MCF 10A (cell line): ENCODE measurements at regions not wholly inside any gene's neighbourhood (a gene's known extent, or its start where the extent isn't known, plus 50 kb on each side); places are given as distances from the start of the nearest gene placed in this dataset.

Experiments
- BruUV-seq: library from RNA; stranded (reverse); fragments of 400-500 nt; replicated peaks from 2 replicates; lab custom pipeline; 2021; lab: Mats Ljungman, UMichigan
- CTCF ChIA-PET: fragments of 300-600 bp; sonication (Branson Sonifier 250); formaldehyde crosslinking; extraction: SDS; loops from one replicate; lab custom pipeline; 2021; ENCODE audit warnings: antibody characterized with exemption, inconsistent platforms; lab: Yijun Ruan, JAX
- POLR2A ChIA-PET: fragments of 300-600, 350-650 bp; sonication (Branson Sonifier 250); formaldehyde crosslinking; extraction: SDS; loops from one replicate; lab custom pipeline; 2020; ENCODE audit warnings: antibody characterized with exemption, inconsistent platforms; lab: Yijun Ruan, JAX
- DNase-seq: peaks from one replicate; pipeline ENCODE4 v3.0.0-alpha.2; 2018; ENCODE audit not compliant: unreplicated experiment
- H3K27ac Mint-ChIP-seq: one replicate; pipeline ENCODE4 v1.8.0; 2022; ENCODE audit warnings: mild to moderate bottlenecking, low read depth, mixed read lengths; ENCODE audit not compliant: unreplicated experiment
- H3K27me3 Mint-ChIP-seq: one replicate; pipeline ENCODE4 v1.8.0; 2022; ENCODE audit warnings: mixed read lengths; ENCODE audit not compliant: insufficient read depth, unreplicated experiment
- H3K36me3 Mint-ChIP-seq: one replicate; pipeline ENCODE4 v1.8.0; 2022; ENCODE audit warnings: mild to moderate bottlenecking, moderate library complexity, mixed read lengths; ENCODE audit not compliant: insufficient read depth, unreplicated experiment
- H3K4me1 Mint-ChIP-seq: one replicate; pipeline ENCODE4 v1.8.0; 2022; ENCODE audit warnings: mixed read lengths; ENCODE audit not compliant: insufficient read depth, unreplicated experiment
- H3K4me3 Mint-ChIP-seq: one replicate; pipeline ENCODE4 v1.8.0; 2022; ENCODE audit warnings: mild to moderate bottlenecking, moderate library complexity, mixed read lengths; ENCODE audit not compliant: unreplicated experiment
- H3K9me3 Mint-ChIP-seq: one replicate; pipeline ENCODE4 v1.8.0; 2022; ENCODE audit warnings: mixed read lengths; ENCODE audit not compliant: unreplicated experiment
- CTCF ChIP-seq: fragments of 200-600 bp; IDR thresholded peaks from one replicate; pipeline ENCODE4 v1.8.0; 2022; ENCODE audit warnings: antibody characterized with exemption, mild to moderate bottlenecking; ENCODE audit not compliant: unreplicated experiment
- intact Hi-C: fragments of 100-400 bp; cut with micrococcal nuclease; formaldehyde crosslinking; loops from 2 replicates; pipeline ENCODE4 v1.14.1; 2022

GRCh38 chr19:29395111-29395733, 130.6 kb upstream of the VSTM2B start:
- intact Hi-C loops: no loop called here
- Mint-ChIP-seq H3K4me1 (no peaks in the 10 kb centered on the region), H3K36me3 (peaks cover 4% of the 10 kb centered on the region), H3K9me3 (peaks cover 59% of the 10 kb centered on the region), H3K27me3 (no peaks in the 10 kb centered on the region), H3K4me3 (no peak overlapping the region), H3K27ac (no peak overlapping the region)
- DNase-seq: no peak
- BruUV-seq: no TSS peak
- POLR2A ChIA-PET: no interaction called here
- TF ChIP-seq CTCF: no peak
- CTCF ChIA-PET: interaction anchor here (0.7 kb wide), 1 partner anchor 284 kb away, joined by 3 read pairs; no protein-coding TSS in a partner anchor

- Mint-ChIP-seq H3K4me1 (no peaks in the 10 kb centered on the region), H3K4me3 (no peak overlapping the region), H3K36me3 (peaks cover 4% of the 10 kb centered on the region), H3K27me3 (no peaks in the 10 kb centered on the region), H3K9me3 (peaks cover 53% of the 10 kb centered on the region), H3K27ac (no peak overlapping the region)
- no peak for TF ChIP-seq CTCF
- no TSS peak for BruUV-seq
- intact Hi-C loops: no loop called here
- CTCF ChIA-PET: no interaction called here
- DNase-seq: no peak
- POLR2A ChIA-PET: no interaction called here
Observed at GRCh38 chr19:29395734-29396414, 129.9 kb upstream of the VSTM2B start.

- Mint-ChIP-seq H3K36me3 (peaks cover 4% of the 10 kb centered on the region), H3K4me3 (no peak overlapping the region), H3K9me3 (peaks cover 43% of the 10 kb centered on the region), H3K27me3 (no peaks in the 10 kb centered on the region), H3K4me1 (no peaks in the 10 kb centered on the region), H3K27ac (no peak overlapping the region)
- ChIA-PET CTCF (no interaction called here), POLR2A (no interaction called here)
- BruUV-seq: no TSS peak
- DNase-seq: no peak
- intact Hi-C loops: no loop called here
- TF ChIP-seq CTCF: no peak
Observed at GRCh38 chr19:29396925-29397324, 128.9 kb upstream of the VSTM2B start.

- Mint-ChIP-seq H3K27me3 (no peaks in the 10 kb centered on the region), H3K9me3 (peaks cover 43% of the 10 kb centered on the region), H3K4me1 (no peaks in the 10 kb centered on the region), H3K36me3 (peaks cover 4% of the 10 kb centered on the region), H3K27ac (no peak overlapping the region), H3K4me3 (no peak overlapping the region)
- TF ChIP-seq CTCF: no peak
- DNase-seq: no peak
- ChIA-PET CTCF (interaction anchor here (0.6 kb wide), 1 partner anchor 81 kb away, joined by 3 read pairs; no protein-coding TSS in a partner anchor), POLR2A (no interaction called here)
- intact Hi-C loops: no loop called here
- BruUV-seq: no TSS peak
Observed at GRCh38 chr19:29397748-29398147, 128.0 kb upstream of the VSTM2B start.
